Right renal pelvis (tissue), 4 donors: ENCODE measurements at regions not wholly inside any gene's neighbourhood (a gene's known extent, or its start where the extent isn't known, plus 50 kb on each side); places are given as distances from the start of the nearest gene placed in this dataset.
"Not testable (repeated sequence)": the region's sequence is repeated elsewhere in the genome, so short reads cannot be mapped to it uniquely, and the experiment has no call there.

ENCODE experiments used
- DNase-seq, 4 donors: peaks; one replicate each; pipeline ENCODE4 v3.0.0-alpha.2; 2013; ENCODE audit warnings: low read depth in 4 of 4, low spot score in 3 of 4, missing footprints in 1 of 4

DNA sequence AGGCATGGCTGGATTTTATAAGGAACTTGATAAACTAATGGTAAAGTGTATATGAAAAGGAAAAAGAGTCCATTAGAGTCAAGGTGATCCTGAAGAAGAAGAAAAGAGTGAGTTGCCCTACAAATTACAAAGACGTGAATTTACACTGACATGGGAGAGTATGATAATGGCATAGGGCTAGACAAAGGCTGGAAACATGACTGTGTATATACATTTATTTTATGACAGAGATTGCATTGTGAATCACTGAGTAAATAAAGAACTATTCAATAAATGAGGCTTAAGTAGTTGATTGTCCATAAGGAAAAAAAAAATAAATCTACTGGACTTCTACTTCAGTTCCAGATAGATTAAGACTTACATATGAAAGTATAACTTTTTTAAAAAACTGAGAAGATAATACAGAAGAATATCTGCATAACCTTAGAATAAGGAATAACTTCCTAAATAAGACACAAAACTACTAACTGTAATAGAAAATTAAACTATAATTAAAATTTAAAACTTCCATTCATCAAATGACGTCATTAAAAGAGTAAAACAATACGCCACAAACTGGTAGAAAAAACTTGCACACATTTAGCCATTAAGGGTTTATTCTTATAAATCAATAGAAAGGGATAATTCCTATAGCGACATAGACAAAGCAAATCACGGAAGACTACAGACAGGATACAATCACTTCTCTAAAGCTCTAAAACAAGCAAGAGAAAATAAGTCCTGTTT is 278.5 kb downstream of the NOVA1 start:
- DNase-seq, result no peak

DNA sequence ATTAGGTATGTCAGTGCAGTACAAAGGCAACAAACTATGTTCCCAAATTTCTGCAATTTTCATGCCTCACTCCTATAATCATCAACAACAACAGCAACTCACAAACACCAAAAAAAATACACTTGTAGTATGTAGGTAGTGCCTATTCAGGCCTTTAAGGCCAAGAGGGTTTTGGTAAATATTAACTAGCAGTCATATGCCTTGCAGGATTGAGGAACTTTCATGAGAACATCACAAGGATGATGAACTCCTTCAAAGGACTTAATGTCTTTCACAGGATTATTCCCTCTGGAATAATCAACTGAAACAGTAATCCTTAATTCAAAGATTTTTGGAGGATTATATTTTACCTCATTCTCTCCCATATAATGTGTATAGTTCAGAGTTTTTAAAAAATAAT is 293.8 kb downstream of the NOVA1 start:
- DNase-seq, result no peak

DNA sequence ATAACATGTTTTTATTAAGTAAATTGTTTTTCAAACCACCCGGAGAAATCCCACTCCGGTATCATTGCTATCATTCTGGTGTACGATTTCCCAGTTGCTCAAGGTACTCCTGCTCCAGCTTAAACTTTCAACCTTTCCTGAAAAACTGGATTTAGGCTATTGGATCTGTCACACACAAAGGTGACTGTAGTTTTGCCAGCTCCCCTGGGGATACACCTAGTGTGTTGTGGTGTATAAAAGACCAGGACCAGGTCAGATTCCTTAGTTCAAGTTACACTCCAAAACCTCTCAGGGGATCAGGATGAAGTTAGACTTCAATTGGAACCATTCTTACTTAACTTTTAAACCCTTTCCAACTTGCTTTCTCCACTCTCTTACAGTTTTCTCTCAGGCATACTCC is 303.9 kb downstream of the NOVA1 start:
- DNase-seq, result no peak

DNA sequence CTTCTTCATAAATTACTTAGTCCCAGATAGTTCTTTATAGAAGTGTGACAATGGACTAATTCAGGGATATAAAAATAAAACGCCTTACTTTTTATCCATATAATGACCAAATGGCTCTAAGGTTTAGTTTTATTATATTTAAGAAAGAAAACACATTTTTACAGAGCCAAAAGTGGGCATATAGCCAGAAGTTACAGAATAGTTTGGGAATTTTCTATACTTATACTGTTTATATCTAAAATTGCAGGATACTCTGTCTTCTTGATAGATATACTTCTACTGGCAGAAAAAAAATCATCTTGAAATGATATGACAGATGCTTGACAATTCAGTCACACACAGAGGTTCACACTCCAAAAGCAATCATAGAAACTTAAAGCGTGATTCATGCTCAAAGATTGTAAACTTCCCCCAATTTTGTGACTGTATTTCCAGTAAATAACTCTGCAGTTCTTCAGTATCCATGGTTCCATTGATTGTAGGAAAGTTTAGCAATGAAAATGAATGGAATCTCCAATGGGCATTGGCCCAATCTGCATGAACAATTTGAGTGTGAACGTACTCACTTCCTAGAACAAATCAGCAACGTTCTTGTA is 307.8 kb downstream of the NOVA1 start:
- no peak for DNase-seq

DNA sequence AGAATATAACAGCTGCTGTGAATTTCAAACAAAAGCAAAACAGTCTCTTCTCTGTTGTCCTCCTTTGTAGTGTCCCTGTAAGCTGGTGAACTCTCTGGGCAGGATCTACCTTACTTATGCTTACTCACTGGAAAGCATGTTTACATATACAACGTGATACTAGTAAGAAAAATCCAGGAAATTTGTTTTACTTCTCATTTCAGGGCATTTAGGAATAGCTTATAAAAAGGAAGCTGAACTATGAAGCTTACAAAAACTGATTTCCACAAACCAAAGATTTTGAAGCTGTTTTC is 311.0 kb downstream of the NOVA1 start:
- no peak for DNase-seq

DNA sequence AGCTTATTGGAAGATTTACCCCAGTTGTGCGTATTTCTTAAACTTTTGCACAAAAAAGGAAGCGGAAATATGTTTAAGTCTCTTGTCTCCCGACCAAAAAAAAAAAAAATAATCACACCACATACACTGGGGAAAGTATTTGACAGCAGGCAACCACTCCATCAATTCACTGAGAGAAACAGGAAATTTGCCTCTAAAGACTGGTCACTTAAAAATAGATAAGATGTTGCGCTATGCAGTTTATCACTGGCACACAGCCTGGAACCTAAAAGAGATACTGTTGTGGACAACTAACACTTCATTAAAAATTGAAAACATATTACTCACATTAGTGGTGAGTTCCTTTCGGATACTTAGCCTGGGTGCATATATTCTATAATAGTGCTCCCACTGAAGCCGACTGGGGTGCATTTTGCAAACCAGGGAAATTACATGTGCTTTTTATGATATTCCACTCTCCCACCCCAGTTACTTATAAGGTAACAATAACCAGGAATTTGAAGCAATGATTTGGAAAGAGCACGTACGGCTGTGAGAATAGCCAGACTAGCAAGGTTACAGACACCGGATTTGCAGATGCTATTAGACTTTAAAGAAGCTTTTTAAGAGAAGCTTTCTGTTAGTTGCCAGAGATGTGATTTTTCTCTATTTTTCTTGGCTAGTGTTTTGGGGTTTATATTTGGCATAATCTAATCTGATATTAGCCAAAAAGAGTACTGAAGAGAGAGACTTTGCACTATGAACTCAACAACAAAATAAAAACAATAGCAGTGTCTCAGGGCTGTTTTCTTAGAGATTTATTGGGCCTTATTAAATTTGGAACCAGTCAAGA is 311.5 kb downstream of the NOVA1 start:
- DNase-seq, result peak in 1 of 4 donors; percentile 17

DNA sequence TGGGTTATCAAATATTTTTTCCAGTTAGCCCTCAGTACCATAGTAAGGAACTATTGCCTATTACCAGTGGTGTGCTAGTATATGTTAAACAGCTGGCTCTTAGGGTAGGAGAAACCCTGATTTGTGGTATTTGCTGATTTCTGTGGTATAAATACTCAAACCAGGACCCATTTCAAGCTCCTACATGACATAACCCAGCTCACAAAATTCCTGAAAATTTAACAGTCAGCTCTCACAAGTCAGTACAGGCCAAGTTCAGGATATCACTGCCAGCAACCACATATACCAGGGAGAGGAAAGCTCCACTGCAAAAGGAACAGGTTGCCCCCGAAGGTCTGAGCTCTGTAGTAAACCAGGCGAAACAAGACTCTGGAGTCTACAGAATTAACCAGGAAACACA is 315.3 kb downstream of the NOVA1 start:
- no peak for DNase-seq

DNA sequence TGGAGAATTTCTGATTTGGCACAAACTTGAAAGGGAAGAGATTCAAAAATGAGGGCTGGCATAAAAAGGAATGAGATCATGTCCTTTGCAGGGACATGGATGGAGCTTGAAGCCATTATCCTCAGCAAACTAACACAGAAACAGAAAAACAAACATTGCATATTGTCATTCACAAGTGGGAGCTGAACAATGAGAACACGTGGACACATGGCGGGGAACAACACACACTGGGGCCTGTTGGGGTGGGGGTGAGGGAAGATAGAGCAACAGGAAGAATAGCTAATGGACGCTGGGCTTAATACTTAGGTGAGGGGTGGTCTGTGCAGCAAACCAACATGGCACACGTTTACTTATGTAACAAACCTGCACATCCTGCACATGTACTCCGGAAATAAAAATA is 315.8 kb downstream of the NOVA1 start:
- not testable (repeated sequence) for DNase-seq

DNA sequence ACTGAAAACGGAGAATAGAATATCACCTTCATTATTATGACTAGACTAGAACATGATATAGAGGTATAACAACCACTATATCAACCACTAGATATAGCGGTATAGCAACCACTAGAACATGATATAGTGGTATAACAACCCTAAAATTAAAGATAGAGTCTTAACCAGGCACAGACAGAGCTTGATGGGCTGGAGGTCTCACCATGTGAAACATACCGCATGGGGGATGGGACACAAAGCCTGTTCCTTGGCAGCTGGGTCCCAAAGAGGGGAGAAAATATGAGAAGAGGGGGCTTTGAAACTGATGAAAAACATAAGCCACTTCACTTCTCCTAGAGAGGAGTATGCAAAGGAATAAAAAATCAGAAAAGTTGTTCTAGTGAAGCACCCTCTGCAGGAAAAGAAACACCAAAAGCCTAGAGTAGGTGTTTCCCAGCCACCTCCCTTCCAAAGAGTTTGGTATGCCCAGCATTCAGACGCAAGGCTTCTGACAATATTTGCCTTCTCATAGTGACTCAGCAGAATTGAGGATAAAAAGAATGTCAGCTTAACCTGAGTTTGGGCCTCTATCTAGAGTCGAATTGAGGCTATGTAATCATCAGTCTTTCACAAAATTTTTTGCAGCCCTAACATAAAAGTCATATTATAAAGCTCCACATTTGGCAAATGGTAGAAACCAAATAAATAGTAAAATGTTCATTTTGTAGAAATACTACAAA is 316.4 kb downstream of the NOVA1 start:
- DNase-seq, result no peak

DNA sequence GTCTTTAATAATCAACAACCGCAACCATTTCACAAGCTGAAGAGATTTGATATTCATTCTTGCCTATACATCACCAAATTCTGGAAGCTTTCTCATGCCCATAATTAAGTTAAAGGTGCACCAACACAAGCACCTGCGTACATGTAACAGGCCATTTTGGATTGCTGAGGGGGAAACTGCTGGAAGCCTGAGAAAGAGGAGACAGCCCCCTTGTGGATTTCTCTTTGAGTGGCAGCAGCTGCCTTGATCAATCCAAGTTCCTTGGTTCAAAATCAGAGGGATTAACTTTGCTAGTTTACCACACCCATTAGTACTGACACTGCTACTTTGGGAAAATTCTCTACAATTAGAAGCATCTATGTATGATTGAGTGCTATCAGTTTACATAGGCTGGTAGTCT is 321.1 kb downstream of the NOVA1 start:
- DNase-seq, result no peak

DNA sequence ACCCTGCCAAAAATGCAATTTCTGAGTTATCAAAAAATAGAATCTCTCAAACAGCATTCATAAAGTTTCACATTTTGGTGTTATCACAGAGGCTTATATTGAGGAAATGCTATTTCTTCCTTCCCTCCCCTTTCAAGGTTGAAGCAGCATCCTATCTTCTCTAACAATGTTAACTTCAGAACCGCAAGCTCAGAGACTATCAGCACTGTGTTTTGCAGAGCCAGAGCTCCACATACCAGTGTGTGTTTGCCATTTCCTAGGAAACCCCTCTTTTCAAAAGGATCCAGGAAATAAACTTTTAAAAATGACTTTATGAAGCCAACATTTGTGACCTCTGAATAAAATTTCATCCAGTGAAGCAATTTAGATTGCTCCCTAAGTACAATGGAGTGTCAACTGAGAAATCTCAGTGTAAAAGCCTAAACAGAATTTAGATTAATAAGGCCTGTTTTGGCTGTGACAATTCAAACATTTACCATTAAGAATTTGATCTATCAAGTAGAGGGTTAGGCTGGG is 332.6 kb downstream of the NOVA1 start:
- DNase-seq, result no peak

DNA sequence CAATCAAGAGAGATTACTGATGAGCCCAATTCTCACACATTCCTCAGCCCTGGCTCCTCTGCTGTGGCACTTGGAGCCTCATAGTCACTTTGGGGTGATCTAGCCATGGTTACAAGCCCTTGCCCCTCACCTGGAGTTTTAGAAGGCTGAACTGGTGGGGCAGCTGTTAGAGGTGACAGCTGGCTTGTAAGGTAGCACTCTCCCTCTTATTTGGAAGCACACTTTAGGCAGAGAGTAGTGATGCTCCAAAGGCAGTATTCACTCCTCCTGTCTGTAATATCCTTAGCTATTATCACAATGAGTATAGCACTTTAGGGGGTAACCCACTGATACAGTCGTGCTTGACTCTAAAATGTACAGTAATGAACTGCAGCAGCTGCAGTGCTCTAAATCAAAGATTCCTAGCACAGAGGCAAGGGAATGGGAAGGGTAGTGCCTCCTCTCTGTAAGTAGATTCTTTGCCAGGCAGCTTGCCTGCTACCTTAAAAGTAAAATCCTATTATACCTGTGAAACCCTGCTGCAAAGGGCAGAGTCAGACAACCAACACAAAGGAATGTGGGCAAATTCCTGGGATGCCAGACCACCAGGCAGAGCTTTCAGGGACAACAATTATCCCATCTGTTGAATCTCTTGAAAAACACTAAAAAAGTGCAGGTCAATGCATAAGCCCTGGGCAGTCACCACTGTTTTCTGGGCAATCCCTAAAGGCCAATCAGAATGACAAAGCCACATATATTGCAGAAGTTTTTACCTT is 336.3 kb downstream of the NOVA1 start:
- no peak for DNase-seq

DNA sequence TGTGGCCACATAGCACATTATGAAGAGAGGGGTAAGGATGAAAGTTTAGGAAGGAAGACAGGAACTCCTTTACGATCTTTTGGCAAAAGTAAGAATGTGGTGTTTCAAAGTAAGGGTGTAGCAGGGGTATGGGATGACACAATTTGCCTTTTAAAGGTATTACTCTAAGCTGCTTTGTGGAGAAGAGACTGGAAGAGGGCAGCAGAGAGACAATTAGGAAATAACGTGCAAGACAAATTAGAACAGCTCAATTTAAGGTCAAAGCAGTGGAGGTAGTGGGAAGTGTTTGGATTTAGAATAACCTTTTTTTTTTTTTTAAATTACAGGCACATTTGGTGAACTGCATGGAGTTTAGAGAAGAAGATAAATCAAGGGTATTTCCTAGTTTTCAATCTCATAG is 342.6 kb downstream of the NOVA1 start:
- DNase-seq, result peak in 2 of 4 donors; percentile 2 to 4

DNA sequence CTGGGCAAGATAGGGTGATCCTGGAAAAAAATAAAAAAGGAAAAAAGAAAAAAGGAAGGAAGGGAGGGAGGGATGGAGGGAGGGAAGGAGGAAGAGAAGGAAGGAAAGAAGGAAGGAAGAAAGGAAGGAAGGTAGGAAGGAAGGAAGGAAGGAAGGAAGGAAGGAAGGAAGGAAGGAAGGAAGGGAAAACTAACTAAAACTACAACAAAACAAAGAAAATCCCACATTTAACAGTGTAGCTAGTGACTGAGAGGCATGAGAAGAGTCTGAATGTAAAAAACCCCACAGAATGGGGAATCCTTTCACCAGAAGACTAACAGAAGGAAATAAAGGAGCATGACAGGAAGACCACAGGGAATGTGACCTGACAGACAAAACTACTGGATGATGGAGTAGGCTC is 345.7 kb downstream of the NOVA1 start:
- no peak for DNase-seq

DNA sequence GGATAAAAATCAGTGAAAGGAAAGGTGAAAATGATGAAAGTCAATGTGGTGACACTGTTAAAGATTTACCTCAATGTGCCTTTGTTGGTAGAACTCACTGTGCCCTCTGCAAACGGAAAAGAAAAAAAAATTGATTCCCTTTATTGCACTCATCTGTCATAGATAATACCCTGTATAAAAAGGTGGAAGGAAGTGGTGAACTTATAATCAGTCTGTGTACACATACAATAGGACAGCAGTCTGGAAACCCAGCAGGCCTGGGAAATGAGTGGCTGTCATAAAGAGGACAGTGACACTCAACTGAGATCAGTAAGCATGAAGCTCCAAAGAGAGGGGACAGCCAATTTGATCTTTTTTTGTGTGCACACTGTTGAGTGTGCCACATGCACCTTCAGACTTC is 364.7 kb downstream of the NOVA1 start:
- no peak for DNase-seq

DNA sequence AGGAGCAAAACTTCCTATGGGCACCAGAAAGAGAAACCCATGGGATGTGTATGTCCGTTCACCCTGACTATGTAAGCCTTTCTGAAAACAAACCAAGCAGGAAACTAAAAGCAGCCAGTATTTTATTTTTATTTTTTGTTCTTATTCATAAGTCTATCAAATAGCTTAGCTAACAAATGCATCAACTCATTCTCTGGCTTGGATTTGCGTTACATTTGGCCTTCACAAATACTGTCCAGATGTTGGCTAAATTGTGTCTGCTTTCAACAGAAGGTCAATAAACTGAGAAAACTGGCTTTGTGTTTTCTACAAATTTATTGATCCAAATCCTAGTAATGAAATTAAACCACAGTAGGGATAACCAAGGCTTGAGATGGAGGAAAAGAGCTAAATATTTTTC is 379.0 kb downstream of the NOVA1 start:
- no peak for DNase-seq

DNA sequence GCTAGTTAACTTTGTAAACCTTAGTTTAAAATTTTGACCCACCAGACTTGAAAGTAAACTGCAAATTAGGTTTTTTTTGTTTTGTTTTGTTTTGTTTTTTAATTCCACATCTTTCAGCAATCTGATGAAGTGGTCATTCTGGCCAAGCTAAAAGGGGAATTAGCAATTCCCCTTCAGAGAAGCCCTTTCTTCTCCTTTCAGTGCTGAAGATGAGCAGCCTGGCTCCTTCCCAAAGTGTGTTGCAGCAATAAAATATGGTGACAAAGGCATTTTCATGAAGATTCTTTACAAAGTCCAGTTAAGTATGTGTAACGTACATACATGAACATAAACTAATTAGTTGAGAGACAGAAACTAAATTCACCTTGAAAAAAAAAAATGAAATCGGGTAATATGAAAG is 380.1 kb downstream of the NOVA1 start:
- DNase-seq, result no peak

DNA sequence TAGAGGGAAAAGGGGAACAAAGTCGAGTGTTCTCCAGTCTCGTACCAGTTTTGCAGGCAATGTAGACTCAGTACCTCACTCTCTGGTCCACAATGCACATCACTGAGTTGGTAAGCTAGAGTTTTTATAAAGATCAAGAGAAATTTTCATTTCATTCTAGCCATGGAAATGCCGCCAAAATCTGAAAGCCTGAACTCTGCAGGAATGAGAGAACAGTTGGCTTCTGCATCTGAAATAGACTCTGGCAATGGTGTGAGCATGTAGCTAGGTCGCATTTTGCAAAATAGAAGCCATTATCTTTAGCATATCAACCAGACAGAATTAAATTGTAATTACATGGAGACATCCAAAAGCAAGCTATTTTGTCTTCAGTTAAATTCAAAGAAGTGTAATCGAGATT is 381.0 kb downstream of the NOVA1 start:
- no peak for DNase-seq

DNA sequence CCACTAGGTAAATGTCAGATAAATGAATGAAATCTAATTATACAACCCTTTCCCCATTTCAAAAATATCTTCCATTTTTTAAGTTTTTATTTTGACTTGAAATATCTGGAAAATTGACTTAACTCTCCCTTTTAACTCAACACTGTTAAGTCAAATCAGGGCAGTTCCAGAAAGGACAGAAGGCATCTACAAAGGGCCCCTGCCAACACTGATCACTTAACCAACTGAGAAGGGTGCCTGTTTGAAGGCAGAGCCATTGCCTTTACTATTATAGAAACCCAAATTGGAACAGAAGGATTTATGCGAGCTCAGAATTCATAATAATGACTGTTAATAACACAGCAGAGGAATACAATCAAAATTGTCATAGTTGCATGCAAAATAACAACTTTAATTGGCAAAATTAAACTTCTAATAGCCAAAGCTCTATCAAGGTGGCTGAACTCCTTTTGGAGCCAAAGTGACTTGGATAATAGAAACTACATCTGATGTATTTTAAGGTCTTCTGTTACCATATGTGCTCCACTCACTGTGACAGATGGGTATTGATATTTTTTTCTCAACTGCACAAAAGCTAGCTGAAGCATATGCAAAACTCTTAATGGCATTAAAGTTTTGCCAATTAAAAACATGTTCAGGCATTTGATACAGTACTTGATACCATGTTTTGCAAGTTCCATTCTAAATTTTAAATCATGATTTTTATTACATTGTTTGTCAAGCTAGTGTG is 383.8 kb downstream of the NOVA1 start:
- DNase-seq, result no peak

DNA sequence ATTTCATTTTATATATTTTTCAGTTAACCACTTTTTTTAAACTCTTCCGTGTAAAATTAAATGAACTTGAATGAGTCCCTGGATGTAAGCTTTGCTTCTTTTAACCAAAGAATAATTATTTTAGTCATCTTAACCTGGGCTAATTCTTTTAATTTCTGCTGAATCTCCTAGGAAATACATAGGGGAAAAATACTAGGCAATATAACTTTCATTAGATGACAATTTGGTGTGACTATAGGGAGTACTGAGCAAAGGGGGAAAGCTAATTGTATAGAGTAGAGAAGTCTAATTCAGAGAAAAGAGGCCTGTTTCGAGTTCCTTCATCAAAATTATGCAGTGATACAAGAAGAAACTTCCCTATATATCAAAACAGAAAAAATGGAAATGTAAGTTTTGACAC is 388.1 kb downstream of the NOVA1 start:
- no peak for DNase-seq
